Glomerular visceral epithelial cell (primary cell): ENCODE measurements at regions not wholly inside any gene's neighbourhood (a gene's known extent, or its start where the extent isn't known, plus 50 kb on each side); places are given as distances from the start of the nearest gene placed in this dataset.

ENCODE experiments used
- DNase-seq: peaks from one replicate; pipeline ENCODE4 v3.0.0-alpha.2; 2016; ENCODE audit errors: extremely low spot score

DNA sequence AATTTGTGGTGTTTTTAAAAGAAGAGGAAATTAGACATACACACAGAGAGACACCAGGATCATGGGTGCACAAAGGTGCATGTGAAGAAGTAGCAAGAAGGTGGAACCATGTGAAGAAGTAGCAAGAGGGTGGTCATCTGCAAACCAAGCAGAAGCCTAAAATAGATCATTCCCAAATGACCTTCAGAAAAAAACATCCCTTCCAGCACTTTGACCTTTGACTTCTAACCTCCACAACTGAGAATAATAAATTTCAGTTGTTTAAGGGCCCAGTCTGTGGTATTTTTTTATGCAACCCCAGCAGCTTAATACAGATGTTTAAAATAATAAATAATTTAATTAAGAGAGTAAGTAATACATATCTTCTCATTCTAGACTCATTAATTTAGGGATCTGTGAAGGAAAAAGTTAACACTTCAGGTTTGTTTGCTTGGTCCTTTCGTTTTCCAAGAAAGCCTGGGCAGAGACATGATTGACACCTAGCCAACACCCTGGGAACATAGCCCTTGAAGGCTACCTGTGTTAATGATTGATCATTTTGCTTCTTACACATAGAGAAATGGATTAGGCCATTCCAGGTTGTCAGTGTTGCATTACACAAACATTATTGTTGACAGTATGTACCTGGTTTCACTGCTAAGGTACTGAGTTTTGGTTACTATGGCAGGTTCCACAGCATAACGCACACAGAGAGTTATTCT is 1331.2 kb upstream of the GBE1 start:
- no peak for DNase-seq

DNA sequence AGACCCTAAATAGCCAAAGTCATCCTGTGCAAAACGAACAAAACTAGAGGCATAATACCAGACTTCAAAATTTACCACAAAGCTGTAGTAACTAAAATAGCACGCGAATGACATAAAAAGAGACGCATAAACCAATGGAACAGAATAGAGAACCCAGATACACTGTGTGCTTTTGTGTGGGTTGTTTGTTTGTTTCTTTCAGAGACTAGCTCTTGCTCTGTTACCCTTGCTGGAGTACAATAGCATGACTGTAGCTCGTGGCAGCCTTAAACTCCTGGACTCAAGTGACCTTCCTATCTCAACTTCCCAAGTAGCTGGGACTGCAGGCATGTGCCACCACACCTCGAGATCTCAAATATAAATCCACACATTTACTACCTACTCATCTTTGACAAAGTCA is 1314.6 kb upstream of the GBE1 start:
- DNase-seq: no peak

DNA sequence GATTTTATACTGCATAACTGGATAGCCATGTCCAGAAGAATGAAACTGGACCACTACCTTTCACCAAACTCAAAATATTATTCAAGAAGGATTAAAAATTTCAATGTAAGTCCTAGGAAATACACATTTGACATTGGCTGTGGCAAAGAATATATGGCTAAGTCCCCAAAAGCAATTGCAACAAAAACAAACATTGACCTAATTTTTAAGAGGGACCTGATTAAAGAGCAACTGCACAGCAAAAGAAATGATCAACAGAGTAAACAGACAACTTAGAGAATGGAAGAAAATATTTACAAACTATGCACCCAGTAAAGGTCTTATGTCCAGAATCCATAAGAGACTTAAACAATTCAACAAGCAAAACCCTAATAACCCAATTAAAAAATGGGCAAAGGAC is 1313.0 kb upstream of the GBE1 start:
- DNase-seq: no peak

DNA sequence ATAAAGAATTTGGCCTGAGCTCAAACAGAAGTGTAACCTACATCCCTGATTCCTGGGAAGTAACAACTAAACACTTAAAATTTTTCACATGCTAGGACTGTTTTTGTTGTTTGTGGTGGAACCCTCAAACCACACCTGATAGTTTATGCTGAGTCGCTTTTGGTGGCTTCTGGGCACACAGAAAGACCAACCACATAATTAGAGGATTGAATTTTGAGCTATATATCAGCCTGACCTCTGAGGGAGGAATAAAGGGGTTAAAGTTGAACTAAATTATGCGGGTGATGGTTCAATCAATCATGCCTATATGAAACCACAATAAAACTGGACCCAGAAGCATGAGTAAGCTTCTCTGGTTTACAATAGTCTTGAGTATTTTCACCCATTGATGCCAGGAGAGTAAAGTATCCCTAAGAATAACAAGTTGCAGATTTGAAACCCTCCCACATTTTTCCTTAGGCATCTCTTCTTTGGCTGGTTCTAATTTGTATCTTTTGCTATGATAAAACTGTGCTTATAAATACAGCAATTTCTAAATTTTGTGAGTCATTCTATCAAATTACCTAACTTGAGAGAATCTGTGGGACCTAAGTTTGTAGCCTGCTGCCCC is 1304.5 kb upstream of the GBE1 start:
- DNase-seq: peak; percentile 21

DNA sequence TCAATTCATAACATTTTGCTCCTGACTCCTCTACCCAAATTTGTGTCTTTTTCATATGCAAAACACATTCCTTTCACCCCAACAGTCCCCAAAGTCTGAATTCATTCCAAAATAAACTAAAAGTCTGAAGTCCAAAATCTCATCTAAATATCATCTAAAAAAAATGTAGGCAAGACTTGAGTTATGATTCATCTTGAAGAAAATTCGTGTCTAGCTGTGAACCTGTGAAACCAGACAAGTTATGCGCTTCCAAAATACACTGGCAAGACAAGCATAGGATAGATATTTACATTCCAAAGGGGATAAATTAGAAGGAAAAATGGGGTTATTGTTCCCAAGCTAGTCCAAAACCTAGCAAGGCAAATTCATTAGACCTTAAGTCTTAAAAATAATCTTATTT is 1302.0 kb upstream of the GBE1 start:
- DNase-seq: no peak

DNA sequence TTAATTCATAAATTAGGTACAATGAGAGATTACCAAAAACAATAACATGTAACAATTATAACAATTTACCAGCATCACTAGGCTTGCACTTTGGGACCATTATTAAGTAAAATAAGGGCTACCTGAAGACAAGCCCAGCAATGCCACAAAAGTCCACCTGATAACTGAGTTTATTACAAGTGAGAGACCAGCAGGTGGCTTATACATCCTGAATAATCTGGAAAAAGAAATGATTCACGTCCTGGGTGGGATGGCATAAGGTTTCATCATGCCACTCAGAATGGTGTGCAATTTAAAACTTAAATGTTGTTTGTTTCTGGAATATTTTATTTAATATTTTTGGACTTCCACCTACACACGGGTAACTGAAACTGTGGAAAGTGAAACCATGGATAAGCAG is 1287.1 kb upstream of the GBE1 start:
- no peak for DNase-seq

DNA sequence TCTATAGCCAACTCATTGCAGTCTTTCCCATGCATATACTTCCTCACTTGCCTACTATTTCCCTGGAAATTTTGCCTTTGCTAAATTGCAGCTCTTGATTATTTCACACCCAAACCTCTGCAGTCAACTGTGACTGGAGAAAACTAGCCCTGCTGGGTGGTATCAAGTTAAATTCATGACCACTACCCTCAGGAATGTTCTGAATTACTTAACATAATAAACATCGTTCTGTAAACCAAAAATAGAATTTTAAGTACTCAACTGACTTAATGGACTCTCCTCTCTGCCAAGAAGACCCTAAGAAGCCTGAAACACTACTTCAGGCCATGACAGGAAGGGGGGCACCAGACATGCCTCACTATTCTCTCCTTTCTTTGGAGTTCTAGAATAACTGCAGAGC is 1278.0 kb upstream of the GBE1 start:
- DNase-seq: peak; percentile 12

DNA sequence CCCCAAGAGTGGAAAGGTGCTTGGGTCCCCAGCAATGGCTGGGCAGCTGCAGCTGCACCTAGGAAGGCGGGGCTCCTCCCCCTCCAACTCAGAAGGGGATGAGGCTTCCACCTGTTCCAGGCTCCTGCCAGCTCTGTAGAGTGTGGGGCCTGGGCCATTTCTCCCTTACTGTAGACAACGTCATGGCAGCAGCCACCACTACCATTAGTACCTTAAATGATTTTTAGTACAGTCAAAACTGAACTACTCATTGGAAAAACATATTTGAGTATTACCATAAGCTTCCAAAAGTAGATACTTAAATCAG is 1274.2 kb upstream of the GBE1 start:
- DNase-seq: no peak

DNA sequence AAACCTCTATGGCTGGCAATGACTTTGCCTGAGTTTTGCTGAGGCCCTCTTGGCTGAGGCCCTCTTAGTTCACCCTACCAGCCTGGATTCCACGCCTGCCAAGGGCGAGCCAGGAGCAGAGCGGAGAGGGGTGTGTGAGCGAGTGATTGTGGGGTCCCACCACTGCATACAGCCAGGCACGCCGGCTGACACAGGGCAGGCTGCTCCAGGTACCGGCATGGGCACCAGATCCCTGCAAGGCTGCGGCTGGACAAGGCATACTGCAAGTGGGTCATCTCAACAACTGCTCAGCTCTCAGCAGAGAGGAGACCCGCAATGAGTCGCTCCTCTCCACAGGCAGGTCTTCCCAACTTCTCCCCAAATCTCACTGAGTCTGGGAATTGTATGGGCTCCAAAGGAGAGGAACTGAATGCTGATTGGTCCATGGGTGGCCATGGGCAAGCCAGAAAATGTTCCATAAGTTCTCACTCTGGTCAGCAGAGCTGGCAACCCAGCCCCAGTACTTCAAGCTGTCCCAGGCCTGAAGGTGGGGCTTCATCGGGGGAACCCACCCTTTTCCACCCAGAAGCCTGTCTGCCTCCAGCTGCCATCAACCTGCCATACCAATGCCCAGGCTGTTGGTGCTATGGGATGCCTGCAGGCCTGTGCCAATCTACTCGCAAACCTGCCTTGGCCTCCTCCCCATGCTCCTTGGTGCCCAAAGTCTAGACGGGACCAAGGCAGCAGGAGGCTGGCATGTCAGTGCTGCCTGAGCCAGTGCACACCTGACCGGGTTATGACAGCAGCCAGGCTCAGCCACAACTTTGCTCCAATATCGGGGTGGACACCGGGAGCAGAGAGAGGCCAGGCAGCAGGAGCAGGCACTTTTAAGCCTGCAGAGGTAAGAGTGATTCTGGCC is 1273.6 kb upstream of the GBE1 start:
- no peak for DNase-seq

DNA sequence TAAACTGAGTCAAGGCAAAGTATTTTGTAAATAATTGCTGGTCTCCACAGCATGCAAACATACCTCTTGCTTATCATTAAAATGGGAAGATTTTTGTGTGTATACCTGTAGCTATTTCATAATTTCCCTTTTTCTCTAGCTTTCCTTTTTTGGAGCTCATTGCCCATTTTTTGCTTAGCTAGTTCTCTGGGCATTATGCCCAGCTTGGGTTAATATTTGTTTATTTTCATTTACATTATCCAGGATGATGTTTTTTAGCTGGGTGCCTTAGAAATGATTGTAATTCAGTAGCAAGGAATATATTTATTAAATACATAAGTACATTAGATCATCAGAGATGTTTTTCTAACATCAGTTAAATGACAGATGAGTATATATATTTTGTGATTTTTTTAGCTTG is 1271.7 kb upstream of the GBE1 start:
- DNase-seq: peak; percentile 8

DNA sequence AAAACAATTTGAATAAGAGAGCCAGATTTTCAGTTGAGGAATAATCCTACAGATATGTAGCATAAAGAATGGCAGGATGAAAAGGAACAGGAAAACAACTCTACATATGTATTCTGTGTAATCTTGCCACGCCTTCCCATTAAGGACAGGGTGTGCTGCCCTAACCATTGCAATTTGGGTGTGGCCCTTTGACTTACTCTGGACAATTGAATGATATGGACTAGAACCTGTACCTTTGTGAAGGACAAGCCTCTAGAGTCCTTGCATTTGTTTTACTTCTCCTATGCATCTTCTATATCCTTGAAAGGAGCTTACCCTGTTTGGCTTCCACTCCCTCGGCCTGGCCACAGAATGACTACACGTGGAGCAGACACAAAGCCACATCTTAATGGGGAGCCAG is 1261.6 kb upstream of the GBE1 start:
- DNase-seq: no peak

DNA sequence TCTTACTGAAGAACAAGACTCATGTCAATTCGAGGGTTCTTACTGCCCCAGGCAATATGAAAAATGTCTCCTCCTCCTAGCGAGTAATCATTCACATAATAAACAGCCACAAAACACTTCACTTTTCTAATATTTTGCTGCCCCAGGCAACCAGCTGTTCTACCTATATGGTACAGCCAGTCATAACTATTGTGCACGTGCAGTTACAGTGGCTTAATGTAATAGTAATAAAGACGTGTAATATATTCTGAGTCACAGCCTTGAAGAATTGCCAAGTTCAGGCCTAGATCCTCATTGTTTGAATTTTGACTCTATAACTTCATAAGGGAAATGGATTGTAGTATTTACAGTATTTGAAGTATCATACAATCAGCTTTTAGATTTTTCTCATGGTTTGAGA is 1250.0 kb upstream of the GBE1 start:
- DNase-seq: peak; percentile 5

DNA sequence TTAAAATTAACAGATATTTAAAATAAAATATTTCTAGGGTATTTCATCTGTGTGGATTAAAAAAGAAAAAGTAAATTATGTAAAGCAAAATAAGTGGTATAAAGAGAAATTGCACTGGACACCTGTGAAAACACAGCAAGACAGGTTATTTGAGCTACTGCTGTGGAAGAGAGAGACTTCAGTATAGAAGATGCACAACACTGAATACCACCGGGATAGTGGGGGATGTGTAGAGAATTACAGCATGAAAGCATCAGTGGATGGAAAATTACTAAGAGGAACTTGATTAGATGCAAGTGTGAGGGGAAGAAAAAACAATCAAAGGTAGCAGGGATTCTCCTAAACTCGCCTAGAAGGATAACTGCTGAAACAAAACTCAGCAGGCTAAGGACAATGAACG is 1242.5 kb upstream of the GBE1 start:
- DNase-seq: no peak

DNA sequence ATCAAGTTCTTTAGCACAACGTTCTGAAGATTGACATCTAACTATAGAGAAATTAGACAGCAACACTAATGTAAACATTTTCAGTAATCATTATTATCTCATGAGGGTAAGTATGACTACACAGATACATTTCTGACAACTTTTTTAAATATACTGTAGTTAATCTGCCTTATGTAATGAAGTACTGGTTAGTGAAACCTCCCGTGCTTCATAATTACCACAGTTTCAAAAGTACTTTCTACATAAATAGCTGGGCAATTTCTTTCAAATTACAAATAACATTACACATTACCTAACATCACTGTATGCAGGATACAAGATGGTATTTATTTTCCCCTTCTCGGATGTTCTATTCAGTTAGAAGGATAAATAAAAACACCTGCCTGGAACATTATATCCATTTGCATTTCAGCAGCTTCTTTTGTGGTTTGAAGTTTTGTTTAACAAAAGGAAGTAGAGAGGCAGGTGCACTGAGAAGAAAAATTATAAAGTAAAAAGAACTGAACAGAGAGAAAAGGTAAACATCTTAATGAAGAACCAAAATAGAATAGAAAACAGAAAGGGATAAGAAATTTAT is 1241.5 kb upstream of the GBE1 start:
- no peak for DNase-seq

DNA sequence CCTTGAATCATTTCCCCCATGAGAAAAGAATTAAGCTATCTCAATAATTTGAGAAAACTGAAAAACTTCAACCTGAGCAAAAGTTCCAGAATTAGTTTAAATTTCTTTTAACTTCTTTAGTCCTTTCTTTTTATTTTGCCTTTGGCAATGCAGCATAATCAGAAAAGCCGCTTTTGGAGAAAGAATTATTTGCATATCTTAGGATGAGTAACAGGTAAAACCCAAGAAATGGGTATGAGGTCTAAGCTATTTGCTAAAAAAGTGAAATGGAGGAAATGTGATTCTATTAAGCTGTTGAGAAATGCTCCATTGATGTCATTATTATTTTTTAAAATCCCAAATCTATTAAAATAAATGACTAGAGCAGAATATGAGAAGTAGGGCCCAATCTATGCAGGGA is 1238.3 kb upstream of the GBE1 start:
- DNase-seq: no peak

DNA sequence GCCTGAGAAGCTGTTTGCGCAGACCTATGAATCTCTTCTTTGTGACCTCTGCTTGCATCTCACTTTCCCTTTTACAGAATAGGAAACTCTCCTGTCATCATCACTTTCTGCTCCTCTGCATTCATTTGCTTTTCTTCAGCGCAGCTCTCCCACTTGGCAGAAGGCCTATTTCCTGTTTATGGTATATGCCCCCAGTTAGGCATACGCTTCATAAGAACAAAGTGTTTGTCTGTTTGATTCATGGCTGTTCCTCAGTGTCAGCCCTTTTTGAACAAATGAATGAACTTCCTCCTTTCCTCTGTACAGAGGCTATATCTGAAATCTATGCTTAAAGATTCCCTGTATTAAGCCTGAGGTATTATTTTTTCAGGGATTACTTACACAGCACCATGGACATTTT is 1216.9 kb upstream of the GBE1 start:
- no peak for DNase-seq

DNA sequence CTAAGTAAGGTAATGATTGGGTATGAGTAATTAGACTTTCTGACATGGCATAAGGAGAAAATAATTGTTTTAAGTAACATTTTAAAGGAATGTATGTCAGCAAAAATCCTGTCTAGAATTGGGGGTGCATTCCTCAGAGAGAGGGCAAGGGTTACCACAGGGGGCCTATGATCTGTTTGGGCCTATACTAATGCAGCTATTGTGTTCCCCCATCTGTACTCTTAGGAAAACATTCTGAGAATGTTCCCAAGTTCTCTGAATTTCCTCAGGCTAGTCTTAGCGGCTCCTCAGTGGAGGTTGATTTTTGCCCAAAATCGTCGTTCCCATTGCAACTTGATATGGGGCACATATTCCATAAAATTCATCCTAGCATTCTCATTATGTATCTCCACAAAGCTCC is 1216.4 kb upstream of the GBE1 start:
- no peak for DNase-seq

DNA sequence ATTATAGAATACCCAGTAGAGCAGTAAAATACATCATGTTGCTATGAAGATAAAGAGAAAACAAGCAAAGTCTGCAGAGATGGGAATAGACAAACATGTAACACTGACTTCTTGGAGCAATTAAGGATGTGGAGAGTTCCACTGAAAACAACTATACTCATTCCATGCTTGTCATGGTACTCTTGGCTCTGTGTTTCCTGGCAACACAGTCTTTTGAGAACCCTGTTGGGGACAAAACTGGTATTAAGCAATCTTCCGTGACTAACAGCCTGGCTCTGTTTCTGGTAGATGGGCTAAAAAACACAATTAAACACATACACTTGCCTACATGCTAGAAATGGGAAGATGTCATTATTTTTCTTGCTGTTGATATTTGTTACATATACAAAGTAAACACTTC is 1212.3 kb upstream of the GBE1 start:
- DNase-seq: no peak

DNA sequence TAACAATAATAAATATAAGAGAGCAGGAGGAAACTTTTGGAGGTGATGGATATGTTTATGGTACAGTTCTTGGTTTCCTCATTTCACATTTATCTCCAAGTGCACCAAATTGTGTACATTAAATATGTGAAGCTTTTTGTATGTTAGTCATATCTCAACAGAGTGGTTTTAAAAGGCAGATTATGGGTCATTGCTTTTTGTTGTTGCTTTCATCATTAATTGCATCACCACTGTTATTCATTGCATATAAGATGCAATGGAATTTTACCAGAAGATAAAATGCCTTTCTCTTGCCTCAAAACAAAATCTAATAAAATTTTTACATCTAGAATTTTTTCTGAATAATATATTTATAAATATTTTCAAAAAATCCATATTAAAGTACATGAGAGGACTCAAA is 1198.9 kb upstream of the GBE1 start:
- no peak for DNase-seq

DNA sequence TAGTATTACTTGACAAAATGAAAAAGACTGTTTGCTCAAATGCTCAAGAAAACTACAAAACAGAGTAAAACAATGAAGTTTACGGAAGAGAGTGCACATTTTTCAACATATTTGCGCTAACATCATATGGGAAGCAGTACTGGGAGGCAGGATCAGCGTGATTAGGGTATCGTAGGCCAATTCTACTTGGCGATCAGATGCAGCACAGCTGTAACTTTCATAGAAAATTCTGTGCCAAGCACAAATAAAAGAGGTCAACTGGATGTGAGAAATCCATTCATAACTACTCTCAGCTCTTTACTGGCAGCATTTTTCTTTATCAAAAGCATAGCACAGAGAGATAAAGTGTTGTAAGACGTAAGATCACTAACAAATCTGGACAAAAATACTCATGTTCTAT is 1196.3 kb upstream of the GBE1 start:
- no peak for DNase-seq

DNA sequence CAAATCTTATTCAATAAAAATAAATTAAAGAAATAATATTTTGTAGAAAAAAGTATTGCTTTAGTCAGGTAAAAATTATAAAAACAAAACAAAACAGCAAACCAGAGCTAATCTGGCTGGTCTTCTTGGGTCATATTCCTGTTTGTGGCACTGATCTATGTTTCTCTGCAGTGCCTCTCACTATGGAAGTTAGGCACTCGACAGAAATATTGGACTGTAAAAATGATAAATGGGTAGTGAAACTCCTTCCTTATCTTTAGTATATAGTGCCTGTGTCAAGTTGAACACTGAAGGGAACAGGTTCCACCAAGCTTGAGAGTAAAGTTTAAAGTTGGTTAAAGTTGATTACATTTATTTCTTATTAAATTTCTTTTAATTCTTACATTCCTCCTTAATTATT is 1195.6 kb upstream of the GBE1 start:
- no peak for DNase-seq

DNA sequence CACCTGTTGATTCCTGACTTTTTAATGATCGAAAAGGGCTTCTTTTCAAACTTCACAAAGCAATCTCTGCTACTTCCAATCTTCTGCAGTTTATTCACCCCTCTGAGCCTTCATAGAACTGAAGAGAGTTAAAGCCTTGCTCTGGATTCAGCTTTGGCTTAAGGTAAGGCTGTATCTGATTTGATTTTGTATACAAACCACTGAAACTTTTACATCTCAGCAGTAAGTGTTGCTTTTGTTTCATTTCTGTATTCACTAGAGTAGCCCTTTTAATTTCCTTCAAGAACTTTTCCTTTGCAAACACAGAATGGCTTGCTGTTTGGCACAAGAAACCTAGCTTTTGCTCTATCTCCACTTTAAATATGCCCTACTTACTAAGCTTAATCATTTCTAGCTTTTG is 1193.0 kb upstream of the GBE1 start:
- no peak for DNase-seq

DNA sequence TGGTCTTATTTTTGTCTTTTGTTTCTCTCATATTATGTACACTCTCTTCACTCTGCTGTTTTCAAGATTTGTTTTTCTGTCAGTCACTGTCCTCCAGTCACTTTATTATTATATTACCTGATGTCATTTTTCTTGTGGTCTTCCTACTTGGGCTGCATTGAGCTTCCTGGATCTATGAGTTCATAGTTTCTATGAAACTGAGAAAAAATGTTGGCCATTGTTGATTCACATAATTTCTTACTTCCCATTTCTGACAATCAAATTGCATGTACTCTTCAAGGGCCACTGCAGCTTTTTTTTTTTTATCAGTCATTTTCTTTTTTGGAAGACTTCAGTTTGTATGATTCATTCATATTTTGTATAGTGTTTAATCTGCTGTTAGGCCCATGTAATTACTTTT is 1180.6 kb upstream of the GBE1 start:
- no peak for DNase-seq
